ENCODE measurements at regions not wholly inside any gene's neighbourhood (a gene's known extent, or its start where the extent isn't known, plus 50 kb on each side); places are given as distances from the start of the nearest gene placed in this dataset.

DNA sequence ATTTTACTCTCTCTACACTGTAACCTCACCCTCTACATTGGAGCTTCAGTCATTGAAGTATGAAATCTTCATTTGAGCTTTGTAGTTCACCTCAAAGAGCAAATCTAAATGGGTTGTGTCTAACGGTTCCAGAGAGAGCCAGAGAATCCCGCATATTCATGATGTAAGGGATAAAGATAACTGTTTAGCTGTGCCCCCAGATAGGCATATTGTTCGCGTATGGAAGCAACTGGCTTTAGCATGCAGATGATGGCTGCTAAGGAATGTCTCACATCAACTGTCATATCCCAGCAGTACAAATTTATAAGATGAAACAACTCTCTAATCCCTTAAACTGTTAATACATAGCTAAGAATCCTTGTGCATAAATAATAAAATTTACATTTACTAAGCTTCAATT is 412.7 kb upstream of the ROBO2 start:
- no peak overlapping the region for H3K9ac ChIP-seq (ENCODE audit: low read length in 3 of 3)
- H3K4me3 ChIP-seq (ENCODE audit: low read length in 3 of 3): no peak overlapping the region
- no peaks in the 10 kb centered on the region for H3K4me1 ChIP-seq (ENCODE audit: control insufficient read depth in 2 of 3, insufficient read depth in 2 of 3, low read depth in 1 of 3, low read length in 3 of 3)
- H3K27me3 ChIP-seq (ENCODE audit: control insufficient read depth, insufficient read depth, low read length): no peaks in the 10 kb centered on the region
- TF ChIP-seq, protein P1, sequence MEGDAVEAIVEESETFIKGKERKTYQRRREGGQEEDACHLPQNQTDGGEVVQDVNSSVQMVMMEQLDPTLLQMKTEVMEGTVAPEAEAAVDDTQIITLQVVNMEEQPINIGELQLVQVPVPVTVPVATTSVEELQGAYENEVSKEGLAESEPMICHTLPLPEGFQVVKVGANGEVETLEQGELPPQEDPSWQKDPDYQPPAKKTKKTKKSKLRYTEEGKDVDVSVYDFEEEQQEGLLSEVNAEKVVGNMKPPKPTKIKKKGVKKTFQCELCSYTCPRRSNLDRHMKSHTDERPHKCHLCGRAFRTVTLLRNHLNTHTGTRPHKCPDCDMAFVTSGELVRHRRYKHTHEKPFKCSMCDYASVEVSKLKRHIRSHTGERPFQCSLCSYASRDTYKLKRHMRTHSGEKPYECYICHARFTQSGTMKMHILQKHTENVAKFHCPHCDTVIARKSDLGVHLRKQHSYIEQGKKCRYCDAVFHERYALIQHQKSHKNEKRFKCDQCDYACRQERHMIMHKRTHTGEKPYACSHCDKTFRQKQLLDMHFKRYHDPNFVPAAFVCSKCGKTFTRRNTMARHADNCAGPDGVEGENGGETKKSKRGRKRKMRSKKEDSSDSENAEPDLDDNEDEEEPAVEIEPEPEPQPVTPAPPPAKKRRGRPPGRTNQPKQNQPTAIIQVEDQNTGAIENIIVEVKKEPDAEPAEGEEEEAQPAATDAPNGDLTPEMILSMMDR (IDR thresholded peaks at IDR 0.05; ENCODE audit: borderline replicate concordance, extremely low read depth, insufficient read depth): no peak
- no peak overlapping the region for H3K27ac ChIP-seq (ENCODE audit: low read depth in 2 of 2, low read length in 2 of 2)
- FAIRE-seq (no peak), DNase-seq (no peak)
- H3K9me3 ChIP-seq (ENCODE audit: control insufficient read depth in 2 of 3, insufficient read depth in 1 of 3, low read length in 3 of 3): no peaks in the 10 kb centered on the region
- H3K36me3 ChIP-seq (ENCODE audit: control insufficient read depth in 2 of 3, insufficient read depth in 3 of 3, low read length in 3 of 3): no peaks in the 10 kb centered on the region
- intact Hi-C loops (cut with DNase I): no loop called here

GRCh38 chr3:76631251-76631650 is 408.6 kb upstream of the ROBO2 start:
- intact Hi-C loops (cut with DNase I): no loop called here
- FAIRE-seq (no peak), DNase-seq (no peak)
- no peaks in the 10 kb centered on the region for H3K9me3 ChIP-seq (ENCODE audit: control insufficient read depth in 2 of 3, insufficient read depth in 1 of 3, low read length in 3 of 3)
- no peak overlapping the region for H3K4me3 ChIP-seq (ENCODE audit: low read length in 3 of 3)
- H3K27me3 ChIP-seq (ENCODE audit: control insufficient read depth, insufficient read depth, low read length): no peaks in the 10 kb centered on the region
- TF ChIP-seq, protein P1 (IDR thresholded peaks at IDR 0.05; ENCODE audit: borderline replicate concordance, extremely low read depth, insufficient read depth): no peak
- H3K4me1 ChIP-seq (ENCODE audit: control insufficient read depth in 2 of 3, insufficient read depth in 2 of 3, low read depth in 1 of 3, low read length in 3 of 3): no peaks in the 10 kb centered on the region
- no peak overlapping the region for H3K9ac ChIP-seq (ENCODE audit: low read length in 3 of 3)
- H3K27ac ChIP-seq (ENCODE audit: low read depth in 2 of 2, low read length in 2 of 2): no peak overlapping the region
- no peaks in the 10 kb centered on the region for H3K36me3 ChIP-seq (ENCODE audit: control insufficient read depth in 2 of 3, insufficient read depth in 3 of 3, low read length in 3 of 3)

GRCh38 chr3:76638006-76638405 is 401.9 kb upstream of the ROBO2 start:
- intact Hi-C loops (cut with DNase I): no loop called here
- FAIRE-seq (no peak), DNase-seq (no peak)
- TF ChIP-seq, protein P1 (IDR thresholded peaks at IDR 0.05; ENCODE audit: borderline replicate concordance, extremely low read depth, insufficient read depth): no peak
- no peak overlapping the region for H3K4me3 ChIP-seq (ENCODE audit: low read length in 3 of 3)
- no peak overlapping the region for H3K9ac ChIP-seq (ENCODE audit: low read length in 3 of 3)
- H3K36me3 ChIP-seq (ENCODE audit: control insufficient read depth in 2 of 3, insufficient read depth in 3 of 3, low read length in 3 of 3): no peaks in the 10 kb centered on the region
- H3K4me1 ChIP-seq (ENCODE audit: control insufficient read depth in 2 of 3, insufficient read depth in 2 of 3, low read depth in 1 of 3, low read length in 3 of 3): no peaks in the 10 kb centered on the region
- no peak overlapping the region for H3K27ac ChIP-seq (ENCODE audit: low read depth in 2 of 2, low read length in 2 of 2)
- no peaks in the 10 kb centered on the region for H3K9me3 ChIP-seq (ENCODE audit: control insufficient read depth in 2 of 3, insufficient read depth in 1 of 3, low read length in 3 of 3)
- H3K27me3 ChIP-seq (ENCODE audit: control insufficient read depth, insufficient read depth, low read length): no peaks in the 10 kb centered on the region

DNA sequence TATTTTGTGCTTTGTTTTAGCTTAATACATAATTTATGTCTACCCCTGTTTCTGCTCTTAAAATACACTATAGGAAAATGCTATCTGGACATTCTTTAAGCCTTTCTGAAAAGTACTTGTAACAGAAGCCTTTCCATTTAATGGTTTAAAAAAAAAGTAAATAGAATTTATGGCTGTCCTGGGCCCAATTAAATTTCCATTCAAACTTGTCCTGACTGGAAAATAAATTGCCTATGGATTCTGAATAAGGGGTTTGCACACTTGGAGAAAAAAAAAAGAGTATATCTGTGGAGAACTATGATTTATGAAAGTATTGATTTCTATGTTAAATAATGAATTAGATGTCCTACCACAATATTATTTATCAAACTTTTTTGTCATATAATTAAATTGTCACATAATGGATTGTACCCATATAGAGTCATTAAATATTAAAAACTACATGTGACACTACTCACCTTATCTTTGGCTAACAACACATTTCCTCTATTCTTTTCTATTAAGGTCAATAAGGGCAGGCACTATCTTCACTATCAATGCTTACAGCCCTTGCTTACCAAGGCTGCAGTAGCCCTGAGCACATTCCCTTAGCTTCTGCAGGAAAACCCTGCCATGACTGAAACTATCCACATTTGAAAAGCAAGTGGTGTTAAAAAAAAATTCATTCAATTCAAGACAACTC is 396.1 kb upstream of the ROBO2 start:
- intact Hi-C loops (cut with DNase I): no loop called here
- Histone ChIP-seq H3K9me3 (ENCODE audit: control insufficient read depth in 2 of 3, insufficient read depth in 1 of 3, low read length in 3 of 3) (no peaks in the 10 kb centered on the region), H3K36me3 (ENCODE audit: control insufficient read depth in 2 of 3, insufficient read depth in 3 of 3, low read length in 3 of 3) (no peaks in the 10 kb centered on the region), H3K9ac (ENCODE audit: low read length in 3 of 3) (no peak overlapping the region), H3K27me3 (ENCODE audit: control insufficient read depth, insufficient read depth, low read length) (no peaks in the 10 kb centered on the region), H3K4me1 (ENCODE audit: control insufficient read depth in 2 of 3, insufficient read depth in 2 of 3, low read depth in 1 of 3, low read length in 3 of 3) (no peaks in the 10 kb centered on the region), H3K4me3 (ENCODE audit: low read length in 3 of 3) (no peak overlapping the region), H3K27ac (ENCODE audit: low read depth in 2 of 2, low read length in 2 of 2) (no peak overlapping the region)
- TF ChIP-seq, protein P1 (IDR thresholded peaks at IDR 0.05; ENCODE audit: borderline replicate concordance, extremely low read depth, insufficient read depth): no peak
- FAIRE-seq: no peak
- DNase-seq: peak in 2 of 5 donors; percentile 44 to 54
